H1 (cell line): ENCODE measurements at regions not wholly inside any gene's neighbourhood (a gene's known extent, or its start where the extent isn't known, plus 50 kb on each side); places are given as distances from the start of the nearest gene placed in this dataset.

Source experiments
- CTCF ChIA-PET: fragments of 300-600 bp; sonication (Branson Sonifier 250); formaldehyde crosslinking; loops from one replicate; lab custom pipeline; 2021; ENCODE audit not compliant: partially characterized antibody; lab: Charles Lee
- POLR2A ChIA-PET: fragments of 300-600 bp; sonication (Branson Sonifier 250); formaldehyde crosslinking; loops from one replicate; lab custom pipeline; 2021; ENCODE audit warnings: inconsistent platforms; ENCODE audit not compliant: partially characterized antibody; lab: Charles Lee
- DNase-seq, 2 experiments: peaks; one replicate each; pipeline versions ENCODE4 v3.0.0 to v3.0.0-alpha.2; 2010 to 2022; ENCODE audit warnings: low spot score in 2 of 2, low read depth in 1 of 2, mixed read lengths in 1 of 2
- FAIRE-seq: peaks from 2 replicates; lab custom pipeline; 2011; peaks lifted over from hg19 to GRCh38; lab: Jason Lieb, UNC
- H2AFZ ChIP-seq: 2 replicates; pipeline ENCODE4 v1.8.1; 2012; ENCODE audit warnings: low read length, inconsistent platforms
- H2AK5ac ChIP-seq: 2 replicates; pipeline ENCODE4 v1.6.1; 2013; ENCODE audit warnings: low read depth, low read length
- H2BK120ac ChIP-seq: replicated peaks from 2 replicates; pipeline ENCODE3; 2013; ENCODE audit warnings: low read depth, low read length, inconsistent platforms
- H2BK12ac ChIP-seq: 2 replicates; pipeline ENCODE4 v1.6.1; 2013; ENCODE audit warnings: low read depth, low read length
- H2BK15ac ChIP-seq: 2 replicates; pipeline ENCODE4 v1.6.1; 2013; ENCODE audit warnings: low read length
- H2BK20ac ChIP-seq: 2 replicates; pipeline ENCODE4 v1.6.1; 2013; ENCODE audit warnings: low read length
- H2BK5ac ChIP-seq: 2 replicates; pipeline ENCODE4 v1.6.1; 2013; ENCODE audit warnings: low read depth, low read length
- H3K14ac ChIP-seq: 2 replicates; pipeline ENCODE4 v1.6.1; 2013; ENCODE audit warnings: inconsistent platforms; ENCODE audit not compliant: insufficient read length
- H3K18ac ChIP-seq: 2 replicates; pipeline ENCODE4 v1.6.1; 2013; ENCODE audit warnings: low read length; ENCODE audit errors: extremely low read depth
- H3K23ac ChIP-seq: 2 replicates; pipeline ENCODE4 v1.6.1; 2013; ENCODE audit warnings: inconsistent platforms; ENCODE audit not compliant: insufficient read length
- H3K23me2 ChIP-seq: 2 replicates; pipeline ENCODE4 v1.6.1; 2013; ENCODE audit warnings: low read depth, low read length
- H3K27ac ChIP-seq: 2 replicates; pipeline ENCODE4 v1.6.1; 2011; ENCODE audit warnings: low read depth, low read length, inconsistent platforms
- H3K27me3 ChIP-seq, 4 experiments: replicated peaks in 1 of 4; 1 replicate in 1 of 4; 2 replicates in 3 of 4; pipeline versions ENCODE4 v1.6.1 to v1.8.1; 2011 to 2013; ENCODE audit warnings: low read length in 3 of 4, mild to moderate bottlenecking in 3 of 4, inconsistent platforms in 2 of 4, mixed read lengths in 2 of 4, moderate library complexity in 1 of 4; ENCODE audit not compliant: control insufficient read depth in 3 of 4, insufficient read depth in 3 of 4; ENCODE audit errors: extremely low read depth in 1 of 4
- H3K36me3 ChIP-seq, 4 experiments: 2 replicates each; pipeline versions ENCODE4 v1.6.1 to v1.8.1; 2011 to 2013; ENCODE audit warnings: mild to moderate bottlenecking in 4 of 4, low read length in 3 of 4, moderate library complexity in 2 of 4, control low read depth in 1 of 4, inconsistent platforms in 1 of 4; ENCODE audit not compliant: insufficient read depth in 4 of 4, control insufficient read depth in 2 of 4
- H3K4ac ChIP-seq: replicated peaks from 2 replicates; pipeline ENCODE3; 2013; ENCODE audit warnings: low read length, low read depth, mixed read lengths, inconsistent platforms; ENCODE audit not compliant: insufficient read length
- H3K4me1 ChIP-seq, 4 experiments: replicated peaks in 1 of 4; 1 replicate in 1 of 4; 2 replicates in 3 of 4; pipeline versions ENCODE4 v1.6.1 to v1.8.1; 2011 to 2013; ENCODE audit warnings: low read length in 3 of 4, inconsistent platforms in 2 of 4, mixed read lengths in 1 of 4; ENCODE audit not compliant: insufficient read depth in 4 of 4, control insufficient read depth in 3 of 4
- H3K4me2 ChIP-seq, 2 experiments: 2 replicates each; pipeline versions ENCODE4 v1.6.1 to v1.8.1; 2011 to 2013; ENCODE audit warnings: low read depth in 2 of 2, low read length in 2 of 2, control low read depth in 1 of 2, inconsistent platforms in 1 of 2, mild to moderate bottlenecking in 1 of 2; ENCODE audit not compliant: insufficient read depth in 1 of 2
- H3K4me3 ChIP-seq, 4 experiments: fragments of 200-600, 300-600 bp in 1 of 4; sonication (generic), shearing (Covaris generic), sonication (Bioruptor Twin) in 1 of 4; 2 replicates each; pipeline versions ENCODE4 v1.5.1 to v1.8.1; 2011 to 2016; ENCODE audit warnings: low read length in 4 of 4, low read depth in 3 of 4, control low read depth in 2 of 4, inconsistent platforms in 2 of 4, mild to moderate bottlenecking in 2 of 4, mixed read lengths in 1 of 4, moderate library complexity in 1 of 4; ENCODE audit not compliant: insufficient read depth in 2 of 4; ENCODE audit errors: extremely low read depth in 1 of 4
- H3K56ac ChIP-seq: replicated peaks from 2 replicates; pipeline ENCODE3; 2013; ENCODE audit warnings: low read depth, mild to moderate bottlenecking, mixed read lengths, low read length, inconsistent platforms; ENCODE audit not compliant: insufficient read length
- H3K79me1 ChIP-seq: 2 replicates; pipeline ENCODE4 v1.6.1; 2013; ENCODE audit warnings: low read depth, low read length, control low read depth
- H3K79me2 ChIP-seq, 2 experiments: 2 replicates each; pipeline versions ENCODE4 v1.6.1 to v1.8.1; 2012 to 2013; ENCODE audit warnings: low read length in 2 of 2, mild to moderate bottlenecking in 2 of 2, inconsistent platforms in 1 of 2; ENCODE audit not compliant: insufficient read depth in 2 of 2, control insufficient read depth in 1 of 2
- H3K9ac ChIP-seq, 4 experiments: replicated peaks in 1 of 4; 1 replicate in 1 of 4; 2 replicates in 3 of 4; pipeline versions ENCODE4 v1.6.1 to v1.8.1; 2011 to 2013; ENCODE audit warnings: low read depth in 3 of 4, low read length in 3 of 4, control low read depth in 2 of 4, mild to moderate bottlenecking in 2 of 4, moderate library complexity in 2 of 4, inconsistent platforms in 1 of 4; ENCODE audit errors: extremely low read depth in 1 of 4
- H3K9me3 ChIP-seq, 2 experiments: 2 replicates each; pipeline versions ENCODE4 v1.6.1 to v1.8.1; 2012 to 2013; ENCODE audit warnings: mild to moderate bottlenecking in 2 of 2, moderate library complexity in 2 of 2, control low read depth in 1 of 2, inconsistent platforms in 1 of 2, low read depth in 1 of 2, low read length in 1 of 2, mixed read lengths in 1 of 2; ENCODE audit not compliant: insufficient read depth in 2 of 2
- H4K20me1 ChIP-seq, 2 experiments: replicated peaks in 1 of 2; 2 replicates each; pipeline versions ENCODE3 to v1.8.1; 2011 to 2013; ENCODE audit warnings: inconsistent platforms in 2 of 2, low read length in 2 of 2, mild to moderate bottlenecking in 1 of 2; ENCODE audit not compliant: insufficient read depth in 2 of 2, control insufficient read depth in 1 of 2
- H4K5ac ChIP-seq: 2 replicates; pipeline ENCODE4 v1.6.1; 2013; ENCODE audit warnings: low read length, low read depth, mixed read lengths, inconsistent platforms; ENCODE audit not compliant: insufficient read length
- H4K8ac ChIP-seq: 2 replicates; pipeline ENCODE4 v1.8.0; 2013; ENCODE audit warnings: mild to moderate bottlenecking, moderate library complexity, low read length, inconsistent platforms; ENCODE audit not compliant: insufficient read depth; ENCODE audit errors: extremely low read depth
- H4K91ac ChIP-seq: replicated peaks from 2 replicates; pipeline ENCODE3; 2013; ENCODE audit warnings: low read length, mixed read lengths, inconsistent platforms; ENCODE audit not compliant: insufficient read length
- ASH2L ChIP-seq: fragments of 200-600, 300-600 bp; sonication (generic); IDR thresholded peaks from one replicate; pipeline ENCODE4 v1.7.1; 2017; ENCODE audit warnings: low read length
- BRCA1 ChIP-seq: IDR thresholded peaks from 2 replicates; pipeline ENCODE4 v1.6.1; 2012; ENCODE audit warnings: low read depth, low read length, improper control_type of control experiment
- CBX8 ChIP-seq: fragments of 300-800, 300-1000 bp; sonication (generic); IDR thresholded peaks from 2 replicates; pipeline ENCODE4 v1.7.1; 2016; ENCODE audit warnings: low read depth, low read length, borderline replicate concordance
- CHD1 ChIP-seq: IDR thresholded peaks from 2 replicates; pipeline ENCODE4 v1.6.1; 2012; ENCODE audit warnings: low read depth, low read length, improper control_type of control experiment
- CREB1 ChIP-seq: IDR thresholded peaks from 2 replicates; pipeline ENCODE4 v1.6.1; 2012; ENCODE audit warnings: inconsistent platforms
- EP300 ChIP-seq, 2 experiments: IDR thresholded peaks; 1 replicate in 1 of 2; 2 replicates in 1 of 2; pipeline ENCODE4 v1.6.1; 2011 to 2012; ENCODE audit warnings: low read depth in 2 of 2, low read length in 2 of 2, mild to moderate bottlenecking in 2 of 2, borderline replicate concordance in 1 of 2, inconsistent platforms in 1 of 2, moderate library complexity in 1 of 2
- EZH2 ChIP-seq: fragments of 200-600 bp; sonication (generic); IDR thresholded peaks from 2 replicates; pipeline ENCODE4 v1.7.1; 2012; ENCODE audit warnings: low read depth, mild to moderate bottlenecking, moderate library complexity, low read length, inconsistent platforms; ENCODE audit not compliant: severe bottlenecking
- GABPA ChIP-seq: IDR thresholded peaks from 2 replicates; pipeline ENCODE4 v1.6.1; 2011; ENCODE audit warnings: mild to moderate bottlenecking, low read length, moderate library complexity, borderline replicate concordance; ENCODE audit not compliant: insufficient read depth
- KDM5A ChIP-seq: fragments of 200-600 bp; IDR thresholded peaks from 2 replicates; pipeline ENCODE4 v1.7.1; 2012; ENCODE audit warnings: mild to moderate bottlenecking, low read length, inconsistent platforms, mixed read lengths
- NANOG ChIP-seq: IDR thresholded peaks from 2 replicates; pipeline ENCODE4 v1.6.1; 2011; ENCODE audit warnings: low read length, low read depth, mild to moderate bottlenecking, inconsistent platforms; ENCODE audit not compliant: insufficient read depth, poor library complexity, severe bottlenecking
- NRF1 ChIP-seq: IDR thresholded peaks from 2 replicates; pipeline ENCODE4 v1.6.1; 2011; ENCODE audit warnings: mild to moderate bottlenecking, low read depth, low read length, improper control_type of control experiment
- RXRA ChIP-seq: IDR thresholded peaks from 2 replicates; pipeline ENCODE4 v1.6.1; 2011; ENCODE audit warnings: low read depth, mild to moderate bottlenecking, low read length, moderate library complexity; ENCODE audit not compliant: insufficient read depth
- SIRT6 ChIP-seq: IDR thresholded peaks from one replicate; pipeline ENCODE4 v1.7.1; 2012; ENCODE audit warnings: low read length, inconsistent platforms
- SP1 ChIP-seq: IDR thresholded peaks from 2 replicates; pipeline ENCODE4 v1.6.1; 2011; ENCODE audit warnings: low read depth, low read length
- SP2 ChIP-seq: IDR thresholded peaks from 2 replicates; pipeline ENCODE4 v1.6.1; 2012; ENCODE audit warnings: mild to moderate bottlenecking, low read length, inconsistent platforms
- WGBS, 2 experiments: shearing (Covaris generic) in 1 of 2; methylation state at CpG; one replicate each; pipeline versions ENCODE4 v1.1.6 to v1.1.7; 2013 to 2015; ENCODE audit warnings: low lambda C conversion rate in 2 of 2, mixed read lengths in 2 of 2, inconsistent platforms in 1 of 2, low coverage in 1 of 2, missing lambda C conversion rate in 1 of 2; ENCODE audit not compliant: insufficient replicate concordance in 2 of 2, insufficient coverage in 1 of 2, insufficient read length in 1 of 2; ENCODE audit errors: extremely low coverage in 1 of 2, missing lambda C conversion rate in 1 of 2; 5-methylcytosine and 5-hydroxymethylcytosine counted together
- TF ChIP-seq, protein P1 (sequence below): IDR thresholded peaks from 2 replicates; pipeline ENCODE4 v1.6.1; 2012; ENCODE audit warnings: inconsistent platforms

GRCh38 chr3:87621667-87622066, 345.3 kb upstream of the POU1F1 start:
- WGBS, 2 experiments = 87% methylated on average over 1 of the region's 1 CpG; no CpG with 5 or more reads in 1 of the 2 experiments
- H3K79me1 ChIP-seq = no peaks in the 10 kb centered on the region
- no peak for TF ChIP-seq NRF1
- TF ChIP-seq CHD1 = no peak
- no peak for TF ChIP-seq NANOG
- TF ChIP-seq, protein P1, sequence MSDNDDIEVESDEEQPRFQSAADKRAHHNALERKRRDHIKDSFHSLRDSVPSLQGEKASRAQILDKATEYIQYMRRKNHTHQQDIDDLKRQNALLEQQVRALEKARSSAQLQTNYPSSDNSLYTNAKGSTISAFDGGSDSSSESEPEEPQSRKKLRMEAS = no peak
- TF ChIP-seq KDM5A = no peak
- TF ChIP-seq EZH2 = no peak
- no peak for TF ChIP-seq SIRT6
- no peak for TF ChIP-seq SP1
- no peak for TF ChIP-seq BRCA1
- no peak for TF ChIP-seq RXRA
- TF ChIP-seq SP2 = no peak
- TF ChIP-seq CREB1 = no peak
- no peak for TF ChIP-seq GABPA
- TF ChIP-seq CBX8 = no peak
- TF ChIP-seq ASH2L = no peak
- TF ChIP-seq EP300 (IDR thresholded peaks at IDR 0.05; ENCODE audit: borderline replicate concordance in 1 of 2, low read depth in 2 of 2, low read length in 2 of 2) = no peak

More at GRCh38 chr3:87621667-87622066, 345.3 kb upstream of the POU1F1 start:
- Histone ChIP-seq H3K27ac (no peak overlapping the region), H3K23me2 (no peaks in the 10 kb centered on the region), H3K9me3 (no peaks in the 10 kb centered on the region), H3K79me2 (no peaks in the 10 kb centered on the region), H2BK5ac (no peak overlapping the region), H3K36me3 (no peaks in the 10 kb centered on the region), H3K14ac (no peak overlapping the region), H2BK15ac (no peak overlapping the region), H3K4me2 (no peak overlapping the region), H4K5ac (no peak overlapping the region), H3K4ac (no peak overlapping the region), H4K20me1 (no peaks in the 10 kb centered on the region), H2BK12ac (no peak overlapping the region), H3K27me3 (no peaks in the 10 kb centered on the region), H2BK20ac (no peak overlapping the region), H2AFZ (no peak overlapping the region), H2BK120ac (no peak overlapping the region), H3K56ac (no peak overlapping the region), H3K4me1 (no peaks in the 10 kb centered on the region), H3K9ac (no peak overlapping the region), H3K18ac (no peak overlapping the region), H4K8ac (no peak overlapping the region), H4K91ac (no peak overlapping the region), H3K23ac (no peak overlapping the region), H3K4me3 (no peak overlapping the region), H2AK5ac (no peak overlapping the region)
- POLR2A ChIA-PET = no interaction called here
- DNase-seq = no peak
- FAIRE-seq = no peak
- CTCF ChIA-PET = no interaction called here
